Ishikawa (cell line): ENCODE measurements at regions not wholly inside any gene's neighbourhood (a gene's known extent, or its start where the extent isn't known, plus 50 kb on each side); places are given as distances from the start of the nearest gene placed in this dataset.

Experiments used
- CEBPB ChIP-seq: IDR thresholded peaks from 2 replicates; pipeline ENCODE4 v1.6.1; 2012
- CREB1 ChIP-seq: IDR thresholded peaks from 2 replicates; pipeline ENCODE4 v1.6.1; 2012; ENCODE audit warnings: low read depth
- EP300 ChIP-seq: IDR thresholded peaks from 2 replicates; pipeline ENCODE4 v1.6.1; 2012; ENCODE audit warnings: borderline replicate concordance
- FOXM1 ChIP-seq: IDR thresholded peaks from 2 replicates; pipeline ENCODE4 v1.6.1; 2012; ENCODE audit warnings: low read depth, borderline replicate concordance
- NFIC ChIP-seq: IDR thresholded peaks from 2 replicates; pipeline ENCODE4 v1.6.1; 2012
- RAD21 ChIP-seq: IDR thresholded peaks from 2 replicates; pipeline ENCODE4 v1.6.1; 2012; ENCODE audit warnings: low read depth
- TAF1 ChIP-seq: IDR thresholded peaks from 2 replicates; pipeline ENCODE4 v1.6.1; 2012; ENCODE audit warnings: low read depth, mild to moderate bottlenecking
- TCF12 ChIP-seq: IDR thresholded peaks from 2 replicates; pipeline ENCODE4 v1.6.1; 2012; ENCODE audit warnings: low read depth
- TEAD4 ChIP-seq: IDR thresholded peaks from 2 replicates; pipeline ENCODE4 v1.6.1; 2012
- YY1 ChIP-seq: IDR thresholded peaks from 2 replicates; pipeline ENCODE4 v1.6.1; 2012; ENCODE audit warnings: low read depth
- TF ChIP-seq, protein P1 (sequence below): IDR thresholded peaks from 2 replicates; pipeline ENCODE4 v1.6.1; 2012
- TF ChIP-seq, protein P2 (sequence below): IDR thresholded peaks from 2 replicates; pipeline ENCODE4 v1.6.1; 2012; ENCODE audit warnings: low read depth, mild to moderate bottlenecking
- TF ChIP-seq, protein P3 (sequence below): IDR thresholded peaks from 2 replicates; pipeline ENCODE4 v1.6.1; 2012

DNA sequence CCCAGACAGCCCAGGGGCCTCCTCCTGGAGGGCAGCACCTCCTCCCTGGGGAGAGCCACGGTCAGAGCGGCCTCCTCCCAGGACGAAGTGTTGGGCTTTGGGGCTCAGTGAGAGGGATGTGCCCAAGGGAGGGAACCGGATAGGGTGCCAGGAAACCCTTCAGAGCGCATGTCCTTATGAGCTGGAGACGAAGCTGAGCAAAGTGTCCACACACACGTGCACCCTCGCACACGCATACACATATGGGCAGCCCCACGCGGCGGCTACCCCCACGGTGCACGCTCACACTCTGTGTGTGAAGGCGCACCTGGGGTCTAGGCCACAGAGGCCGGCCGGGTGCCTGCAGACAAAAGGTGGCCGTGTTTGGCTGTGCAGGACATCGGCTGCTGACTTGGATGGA lies 106.1 kb upstream of the HDAC4 start:
- no peak for TF ChIP-seq TCF12
- TF ChIP-seq, protein P1, sequence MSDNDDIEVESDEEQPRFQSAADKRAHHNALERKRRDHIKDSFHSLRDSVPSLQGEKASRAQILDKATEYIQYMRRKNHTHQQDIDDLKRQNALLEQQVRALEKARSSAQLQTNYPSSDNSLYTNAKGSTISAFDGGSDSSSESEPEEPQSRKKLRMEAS, result no peak
- TF ChIP-seq, protein P2, sequence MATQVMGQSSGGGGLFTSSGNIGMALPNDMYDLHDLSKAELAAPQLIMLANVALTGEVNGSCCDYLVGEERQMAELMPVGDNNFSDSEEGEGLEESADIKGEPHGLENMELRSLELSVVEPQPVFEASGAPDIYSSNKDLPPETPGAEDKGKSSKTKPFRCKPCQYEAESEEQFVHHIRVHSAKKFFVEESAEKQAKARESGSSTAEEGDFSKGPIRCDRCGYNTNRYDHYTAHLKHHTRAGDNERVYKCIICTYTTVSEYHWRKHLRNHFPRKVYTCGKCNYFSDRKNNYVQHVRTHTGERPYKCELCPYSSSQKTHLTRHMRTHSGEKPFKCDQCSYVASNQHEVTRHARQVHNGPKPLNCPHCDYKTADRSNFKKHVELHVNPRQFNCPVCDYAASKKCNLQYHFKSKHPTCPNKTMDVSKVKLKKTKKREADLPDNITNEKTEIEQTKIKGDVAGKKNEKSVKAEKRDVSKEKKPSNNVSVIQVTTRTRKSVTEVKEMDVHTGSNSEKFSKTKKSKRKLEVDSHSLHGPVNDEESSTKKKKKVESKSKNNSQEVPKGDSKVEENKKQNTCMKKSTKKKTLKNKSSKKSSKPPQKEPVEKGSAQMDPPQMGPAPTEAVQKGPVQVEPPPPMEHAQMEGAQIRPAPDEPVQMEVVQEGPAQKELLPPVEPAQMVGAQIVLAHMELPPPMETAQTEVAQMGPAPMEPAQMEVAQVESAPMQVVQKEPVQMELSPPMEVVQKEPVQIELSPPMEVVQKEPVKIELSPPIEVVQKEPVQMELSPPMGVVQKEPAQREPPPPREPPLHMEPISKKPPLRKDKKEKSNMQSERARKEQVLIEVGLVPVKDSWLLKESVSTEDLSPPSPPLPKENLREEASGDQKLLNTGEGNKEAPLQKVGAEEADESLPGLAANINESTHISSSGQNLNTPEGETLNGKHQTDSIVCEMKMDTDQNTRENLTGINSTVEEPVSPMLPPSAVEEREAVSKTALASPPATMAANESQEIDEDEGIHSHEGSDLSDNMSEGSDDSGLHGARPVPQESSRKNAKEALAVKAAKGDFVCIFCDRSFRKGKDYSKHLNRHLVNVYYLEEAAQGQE, result no peak
- TF ChIP-seq FOXM1, result no peak
- no peak for TF ChIP-seq RAD21
- TF ChIP-seq YY1, result no peak
- TF ChIP-seq, protein P3, sequence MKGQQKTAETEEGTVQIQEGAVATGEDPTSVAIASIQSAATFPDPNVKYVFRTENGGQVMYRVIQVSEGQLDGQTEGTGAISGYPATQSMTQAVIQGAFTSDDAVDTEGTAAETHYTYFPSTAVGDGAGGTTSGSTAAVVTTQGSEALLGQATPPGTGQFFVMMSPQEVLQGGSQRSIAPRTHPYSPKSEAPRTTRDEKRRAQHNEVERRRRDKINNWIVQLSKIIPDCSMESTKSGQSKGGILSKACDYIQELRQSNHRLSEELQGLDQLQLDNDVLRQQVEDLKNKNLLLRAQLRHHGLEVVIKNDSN, result no peak
- TF ChIP-seq CEBPB, result no peak
- no peak for TF ChIP-seq EP300
- TF ChIP-seq NFIC, result no peak
- no peak for TF ChIP-seq CREB1
- no peak for TF ChIP-seq TAF1
- no peak for TF ChIP-seq TEAD4
